B cell (primary cell): ENCODE measurements at regions not wholly inside any gene's neighbourhood (a gene's known extent, or its start where the extent isn't known, plus 50 kb on each side); places are given as distances from the start of the nearest gene placed in this dataset.

ENCODE experiments used
- CTCF ChIP-seq: fragments of 200-600 bp; IDR thresholded peaks from one replicate; pipeline ENCODE4 v1.8.0; 2022; ENCODE audit warnings: antibody characterized with exemption, mild to moderate bottlenecking
- EZH2 ChIP-seq: IDR thresholded peaks from 2 replicates; pipeline ENCODE4 v1.6.1; 2012; ENCODE audit warnings: borderline replicate concordance, low read depth, mild to moderate bottlenecking, moderate library complexity, low read length; ENCODE audit not compliant: insufficient read depth, poor library complexity, severe bottlenecking

DNA sequence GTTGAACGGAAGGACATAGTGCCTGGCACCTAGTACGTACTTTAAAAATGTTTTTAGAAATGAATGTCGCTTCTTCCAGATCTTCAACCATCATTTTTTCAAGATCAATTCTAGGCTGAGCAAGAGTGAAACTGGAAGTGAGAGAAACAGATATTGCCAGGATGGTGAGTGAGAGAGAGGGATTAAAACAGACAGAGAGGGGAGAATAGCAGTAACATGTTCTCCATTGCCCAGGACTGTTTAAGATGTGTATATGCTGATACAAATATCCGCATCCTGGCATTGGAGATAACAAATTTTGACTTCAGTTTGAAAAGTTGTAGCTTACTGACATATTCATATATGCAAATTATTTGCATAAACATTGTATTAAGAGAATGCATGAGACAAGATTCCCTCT is 1156.1 kb downstream of the TBL1XR1 start:
- TF ChIP-seq CTCF (no peak), EZH2 (no peak)
